Naive thymus-derived CD4-positive, alpha-beta T cell (primary cell): ENCODE measurements at regions not wholly inside any gene's neighbourhood (a gene's known extent, or its start where the extent isn't known, plus 50 kb on each side); places are given as distances from the start of the nearest gene placed in this dataset.
A peak's percentile ranks its signal among the peaks of the same experiment; 100 is the strongest.
"Not testable (repeated sequence)": the region's sequence is repeated elsewhere in the genome, so short reads cannot be mapped to it uniquely, and the experiment has no call there.

Source experiments
- ATAC-seq: fragments of 150-1000 bp; cut with Tn5 transposase; 2 replicates; pipeline ENCODE4 v1.10.0; 2021; ENCODE audit warnings: mild to moderate bottlenecking, moderate library complexity
- CTCF ChIA-PET: fragments of 350-600 bp; sonication (Branson Sonifier 250); formaldehyde crosslinking; loops from one replicate; lab custom pipeline; 2021; ENCODE audit warnings: antibody characterized with exemption; lab: Charles Lee
- POLR2A ChIA-PET: fragments of 350-600 bp; sonication (Branson Sonifier 250); formaldehyde crosslinking; loops from one replicate; lab custom pipeline; 2021; ENCODE audit warnings: antibody characterized with exemption, inconsistent platforms; lab: Charles Lee
- DNase-seq, 9 donors: peaks; one replicate each; pipeline versions ENCODE4 v3.0.0 to v3.0.0-alpha.2; 2020 to 2022; ENCODE audit warnings: mixed read lengths in 1 of 9
- H3K27ac ChIP-seq: one replicate; pipeline ENCODE4 v1.7.0; 2013; ENCODE audit warnings: mild to moderate bottlenecking, low read depth, low read length, moderate library complexity
- H3K27me3 ChIP-seq, 2 donors: one replicate each; pipeline ENCODE4 v1.7.0; 2013; ENCODE audit warnings: low read length in 2 of 2, mild to moderate bottlenecking in 2 of 2, moderate library complexity in 2 of 2; ENCODE audit not compliant: control insufficient read depth in 2 of 2, insufficient read depth in 2 of 2
- H3K36me3 ChIP-seq, 3 experiments: 1 replicate in 2 of 3; 2 replicates in 1 of 3; pipeline ENCODE4 v1.7.0; 2013; ENCODE audit warnings: low read length in 3 of 3, mild to moderate bottlenecking in 3 of 3, moderate library complexity in 1 of 3; ENCODE audit not compliant: insufficient read depth in 3 of 3, control insufficient read depth in 2 of 3
- H3K4me1 ChIP-seq, 2 donors: one replicate each; pipeline ENCODE4 v1.7.0; 2013; ENCODE audit warnings: low read length in 2 of 2, mild to moderate bottlenecking in 2 of 2, moderate library complexity in 1 of 2; ENCODE audit not compliant: control insufficient read depth in 2 of 2, insufficient read depth in 2 of 2
- H3K4me3 ChIP-seq: 2 replicates; pipeline ENCODE4 v1.7.0; 2013; ENCODE audit warnings: mild to moderate bottlenecking, low read length
- H3K9me3 ChIP-seq, 3 experiments: 1 replicate in 2 of 3; 2 replicates in 1 of 3; pipeline ENCODE4 v1.7.0; 2013; ENCODE audit warnings: low read length in 3 of 3; ENCODE audit not compliant: control insufficient read depth in 2 of 3
- H3K27ac Mint-ChIP-seq, 9 donors: one replicate each; pipeline ENCODE4 v1.8.0; 2020 to 2022; ENCODE audit warnings: mixed read lengths in 9 of 9, mild to moderate bottlenecking in 8 of 9, moderate library complexity in 5 of 9, inconsistent platforms in 2 of 9
- H3K27me3 Mint-ChIP-seq, 5 donors: one replicate each; pipeline ENCODE4 v1.8.0; 2021 to 2022; ENCODE audit warnings: mixed read lengths in 5 of 5, mild to moderate bottlenecking in 1 of 5
- H3K36me3 Mint-ChIP-seq, 5 donors: one replicate each; pipeline ENCODE4 v1.8.0; 2020 to 2022; ENCODE audit warnings: mixed read lengths in 5 of 5, mild to moderate bottlenecking in 3 of 5, inconsistent platforms in 1 of 5
- H3K4me1 Mint-ChIP-seq, 7 donors: one replicate each; pipeline ENCODE4 v1.8.0; 2020 to 2022; ENCODE audit warnings: mixed read lengths in 7 of 7, mild to moderate bottlenecking in 3 of 7, inconsistent platforms in 1 of 7
- H3K4me3 Mint-ChIP-seq, 10 donors: one replicate each; pipeline ENCODE4 v1.8.0; 2020 to 2022; ENCODE audit warnings: mild to moderate bottlenecking in 10 of 10, mixed read lengths in 10 of 10, moderate library complexity in 6 of 10, inconsistent platforms in 2 of 10
- H3K9me3 Mint-ChIP-seq, 11 donors: one replicate each; pipeline ENCODE4 v1.8.0; 2020 to 2022; ENCODE audit warnings: mixed read lengths in 11 of 11, mild to moderate bottlenecking in 4 of 11, inconsistent platforms in 1 of 11, moderate library complexity in 1 of 11
- intact Hi-C, 2 donors: fragments of 100-400 bp; cut with micrococcal nuclease; formaldehyde crosslinking; loops; one replicate each; pipeline ENCODE4 v1.15.1; 2023

- DNase-seq, CTCF ChIA-PET, H3K4me1 Mint-ChIP-seq, intact Hi-C loops, H3K27ac Mint-ChIP-seq, H3K9me3 ChIP-seq, H3K27me3 ChIP-seq, H3K27me3 Mint-ChIP-seq, H3K4me1 ChIP-seq, H3K4me3 ChIP-seq, ATAC-seq, H3K4me3 Mint-ChIP-seq, H3K36me3 Mint-ChIP-seq, H3K27ac ChIP-seq, H3K36me3 ChIP-seq, POLR2A ChIA-PET: not testable (repeated sequence)
- peaks cover 0 to 34% (median 23%) of the 10 kb centered on the region in 11 donors for H3K9me3 Mint-ChIP-seq
Observed at GRCh38 chr20:30951088-30951487, 306.4 kb upstream of the DEFB115 start.

GRCh38 chr20:30956649-30957048, 300.8 kb upstream of the DEFB115 start:
- H3K36me3 ChIP-seq, H3K9me3 ChIP-seq, ATAC-seq, H3K27ac ChIP-seq, H3K4me3 ChIP-seq, H3K27me3 Mint-ChIP-seq, CTCF ChIA-PET, DNase-seq, POLR2A ChIA-PET, H3K27ac Mint-ChIP-seq, intact Hi-C loops, H3K27me3 ChIP-seq, H3K4me3 Mint-ChIP-seq, H3K4me1 ChIP-seq: not testable (repeated sequence)
- Mint-ChIP-seq H3K9me3 (peaks cover 0 to 55% (median 15%) of the 10 kb centered on the region in 11 donors), H3K4me1 (peaks cover 0 to 12% (median 0%) of the 10 kb centered on the region in 7 donors), H3K36me3 (peaks cover 0 to 11% (median 0%) of the 10 kb centered on the region in 5 donors)

- H3K27me3 ChIP-seq, H3K4me3 ChIP-seq, ATAC-seq, H3K36me3 ChIP-seq, H3K27ac Mint-ChIP-seq, CTCF ChIA-PET, H3K27ac ChIP-seq, POLR2A ChIA-PET, H3K36me3 Mint-ChIP-seq, H3K9me3 ChIP-seq, H3K4me1 ChIP-seq, H3K27me3 Mint-ChIP-seq, DNase-seq, H3K4me3 Mint-ChIP-seq, intact Hi-C loops: not testable (repeated sequence)
- H3K9me3 Mint-ChIP-seq: peaks cover 0 to 56% (median 12%) of the 10 kb centered on the region in 11 donors
- H3K4me1 Mint-ChIP-seq: peaks cover 0 to 16% (median 0%) of the 10 kb centered on the region in 7 donors
Observed at GRCh38 chr20:30959208-30959607, 298.3 kb upstream of the DEFB115 start.

DNA sequence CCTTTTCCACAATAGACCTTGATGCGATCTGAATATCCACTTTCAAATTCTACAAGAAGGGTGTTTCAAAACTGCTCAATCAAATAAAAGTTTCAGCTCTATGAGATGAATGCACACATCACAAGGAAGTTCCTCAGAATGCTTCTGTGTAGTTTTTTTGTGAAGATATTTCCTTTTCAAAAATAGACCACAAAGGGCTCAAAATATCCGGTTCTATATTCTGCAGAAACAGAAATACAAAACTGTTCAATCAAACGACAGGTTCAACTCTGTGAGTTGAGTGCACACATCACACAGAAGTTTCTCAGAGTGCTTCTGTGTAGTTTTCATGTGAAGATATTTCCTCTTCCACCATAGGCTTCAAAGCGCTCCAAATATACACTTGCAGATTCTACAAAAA, 293.9 kb upstream of the DEFB115 start:
- H3K27ac Mint-ChIP-seq: no peak overlapping the region
- peaks cover 0 to 49% (median 12%) of the 10 kb centered on the region in 11 donors for H3K9me3 Mint-ChIP-seq
- H3K36me3 Mint-ChIP-seq: no peaks in the 10 kb centered on the region
- Histone ChIP-seq H3K36me3 (no peaks in the 10 kb centered on the region), H3K27me3 (no peaks in the 10 kb centered on the region), H3K9me3 (no peaks in the 10 kb centered on the region), H3K4me1 (no peaks in the 10 kb centered on the region), H3K4me3 (no peak overlapping the region), H3K27ac (no peak overlapping the region)
- no peak for ATAC-seq
- intact Hi-C loops: no loop called here
- peak in 1 of 9 donors; percentile 1 for DNase-seq
- CTCF ChIA-PET: no interaction called here
- no peak overlapping the region for H3K4me3 Mint-ChIP-seq
- POLR2A ChIA-PET: no interaction called here
- H3K27me3 Mint-ChIP-seq: no peaks in the 10 kb centered on the region
- peaks cover 0 to 7% (median 0%) of the 10 kb centered on the region in 7 donors for H3K4me1 Mint-ChIP-seq

DNA sequence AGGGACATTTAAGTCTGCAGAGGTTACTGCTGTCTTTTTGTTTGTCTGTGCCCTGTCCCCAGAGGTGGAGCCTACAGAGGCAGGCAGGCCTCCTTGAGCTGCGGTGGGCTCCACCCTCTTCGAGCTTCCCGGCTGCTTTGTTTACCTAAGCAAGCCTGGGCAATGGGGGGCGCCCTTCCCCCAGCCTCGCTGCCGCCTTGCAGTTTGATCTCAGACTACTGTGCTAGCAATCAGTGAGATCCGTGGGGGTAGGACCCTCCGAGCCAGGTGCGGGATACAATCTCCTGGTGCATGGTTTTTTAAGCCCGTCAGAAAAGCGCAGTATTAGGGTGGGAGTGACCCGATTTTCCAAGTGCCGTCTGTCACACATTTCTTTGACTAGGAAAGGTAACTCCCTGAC, 281.6 kb upstream of the DEFB115 start:
- intact Hi-C loops, H3K27ac Mint-ChIP-seq, H3K4me3 ChIP-seq, H3K27me3 ChIP-seq, H3K27ac ChIP-seq, H3K27me3 Mint-ChIP-seq, ATAC-seq, CTCF ChIA-PET, H3K36me3 ChIP-seq, POLR2A ChIA-PET, H3K9me3 ChIP-seq, DNase-seq, H3K4me1 Mint-ChIP-seq, H3K4me3 Mint-ChIP-seq, H3K4me1 ChIP-seq: not testable (repeated sequence)
- Mint-ChIP-seq H3K36me3 (peaks cover 0 to 13% (median 0%) of the 10 kb centered on the region in 5 donors), H3K9me3 (peaks cover 11 to 58% (median 25%) of the 10 kb centered on the region in 11 donors)

DNA sequence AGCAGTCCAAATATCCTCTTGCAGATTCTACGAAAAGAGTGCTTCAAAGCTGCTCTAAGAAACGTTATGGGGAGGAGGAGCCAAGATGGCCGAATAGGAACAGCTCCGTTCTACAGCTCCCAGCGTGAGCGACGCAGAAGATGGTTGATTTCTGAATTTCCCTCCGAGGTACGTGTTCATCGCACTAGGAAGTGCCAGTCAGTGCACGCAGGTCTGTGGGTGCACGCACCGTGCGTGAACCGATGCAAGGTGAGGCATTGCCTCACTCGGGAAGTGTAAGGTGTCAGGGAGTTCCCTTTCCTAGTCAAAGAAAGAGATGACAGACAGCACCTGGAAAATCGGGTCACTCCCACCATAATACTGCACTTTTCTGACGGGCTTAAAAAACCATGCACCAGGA, 272.1 kb upstream of the DEFB115 start:
- Mint-ChIP-seq H3K9me3 (peaks cover 6 to 56% (median 20%) of the 10 kb centered on the region in 11 donors), H3K27me3 (no peaks in the 10 kb centered on the region), H3K27ac (no peak overlapping the region), H3K4me3 (no peak overlapping the region), H3K4me1 (no peaks in the 10 kb centered on the region), H3K36me3 (peaks cover 0 to 5% (median 0%) of the 10 kb centered on the region in 5 donors)
- Histone ChIP-seq H3K9me3 (no peaks in the 10 kb centered on the region), H3K27me3 (no peaks in the 10 kb centered on the region), H3K4me1 (no peaks in the 10 kb centered on the region), H3K36me3 (no peaks in the 10 kb centered on the region), H3K27ac (no peak overlapping the region), H3K4me3 (no peak overlapping the region)
- ChIA-PET CTCF (no interaction called here), POLR2A (no interaction called here)
- ATAC-seq: no peak
- intact Hi-C loops: no loop called here
- DNase-seq: no peak
